NCI-H128 (cell line): ENCODE measurements at regions not wholly inside any gene's neighbourhood (a gene's known extent, or its start where the extent isn't known, plus 50 kb on each side); places are given as distances from the start of the nearest gene placed in this dataset.

ENCODE experiments used
- DNase-seq: peaks from one replicate; lab custom pipeline; 2025; ENCODE audit not compliant: unreplicated experiment; lab: John Stamatoyannopoulos, UW

DNA sequence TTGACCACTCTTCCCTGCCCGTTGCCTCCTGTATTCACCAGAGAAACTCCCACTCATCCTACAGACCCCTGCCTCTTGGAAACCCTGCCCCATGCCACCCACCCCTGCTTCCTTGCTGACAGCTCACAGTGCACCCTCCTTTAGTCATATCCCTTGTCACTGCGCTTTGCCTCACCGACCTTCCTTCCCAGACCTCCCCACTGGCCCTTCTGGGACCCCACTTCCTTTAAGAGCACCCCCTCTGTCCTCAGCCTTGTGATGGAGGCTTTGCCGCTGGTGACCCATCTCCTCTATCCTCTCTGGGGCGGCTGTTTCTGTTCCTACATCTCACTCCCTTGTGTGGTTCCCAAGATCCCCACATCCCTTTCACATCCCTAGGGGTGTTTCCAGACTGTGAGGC, 92.8 kb upstream of the ZMIZ1 start:
- no peak for DNase-seq

DNA sequence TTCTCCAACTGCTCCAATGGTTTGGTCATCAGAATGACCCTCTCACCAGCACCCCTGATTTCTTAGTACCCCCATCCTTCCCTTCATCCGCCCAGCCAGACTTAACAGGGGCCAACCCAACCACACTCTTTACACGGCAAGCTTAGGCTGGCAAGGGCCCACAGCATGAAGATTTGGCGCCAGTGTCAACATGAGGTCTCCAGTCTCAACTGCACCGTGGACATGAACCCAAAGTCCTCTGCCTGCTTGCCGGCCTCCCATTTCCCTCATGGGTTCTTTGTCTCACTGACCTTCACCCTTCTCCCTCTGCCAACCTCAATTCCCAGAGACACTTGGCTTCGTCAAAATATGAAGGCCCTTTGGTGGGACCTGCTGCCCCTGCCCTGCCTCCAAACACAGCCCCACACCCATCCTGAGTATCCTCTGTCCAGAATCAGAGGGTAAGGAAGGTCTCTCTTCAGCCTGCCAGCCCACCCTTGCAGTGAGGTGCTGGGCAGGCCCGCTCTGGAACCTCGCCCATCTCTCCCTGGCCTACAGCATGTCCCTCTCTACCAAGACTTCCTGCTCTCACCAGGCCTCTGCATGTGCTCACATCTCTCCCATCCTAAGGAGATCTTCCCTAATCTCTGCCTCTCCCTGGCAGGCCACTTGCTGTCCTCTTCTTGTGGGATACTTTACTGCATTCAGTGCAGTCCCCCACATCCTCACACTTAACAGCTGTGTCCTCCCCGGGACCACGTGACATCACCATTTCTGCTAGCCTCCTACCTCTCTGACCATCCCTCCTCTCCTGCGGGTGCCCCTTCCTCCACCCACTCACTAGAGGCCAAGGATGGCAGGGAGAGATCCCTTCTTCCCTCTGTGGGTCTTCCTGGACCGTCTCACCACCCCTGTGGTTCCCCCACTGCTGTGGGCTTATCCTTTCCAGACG, 91.7 kb upstream of the ZMIZ1 start:
- DNase-seq, result no peak

DNA sequence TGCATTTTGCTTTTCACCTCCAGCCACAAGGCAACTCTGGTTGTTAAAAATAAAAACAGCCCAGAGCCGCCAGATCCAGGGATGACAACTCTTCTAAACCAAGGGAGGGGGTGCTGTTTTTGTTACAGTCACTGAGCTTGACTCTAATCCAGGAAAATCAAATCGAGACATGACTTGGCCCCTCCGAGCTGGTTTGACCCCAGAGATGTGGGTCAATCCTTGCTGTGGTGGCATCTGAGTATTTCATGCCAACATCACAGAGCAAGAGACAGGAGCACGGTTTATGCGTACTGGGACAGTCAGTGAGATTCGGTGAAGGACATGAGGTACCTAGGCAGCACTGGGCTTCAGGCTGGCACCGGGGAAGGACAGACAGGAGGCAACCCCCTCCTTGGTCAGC, 88.8 kb upstream of the ZMIZ1 start:
- no peak for DNase-seq

DNA sequence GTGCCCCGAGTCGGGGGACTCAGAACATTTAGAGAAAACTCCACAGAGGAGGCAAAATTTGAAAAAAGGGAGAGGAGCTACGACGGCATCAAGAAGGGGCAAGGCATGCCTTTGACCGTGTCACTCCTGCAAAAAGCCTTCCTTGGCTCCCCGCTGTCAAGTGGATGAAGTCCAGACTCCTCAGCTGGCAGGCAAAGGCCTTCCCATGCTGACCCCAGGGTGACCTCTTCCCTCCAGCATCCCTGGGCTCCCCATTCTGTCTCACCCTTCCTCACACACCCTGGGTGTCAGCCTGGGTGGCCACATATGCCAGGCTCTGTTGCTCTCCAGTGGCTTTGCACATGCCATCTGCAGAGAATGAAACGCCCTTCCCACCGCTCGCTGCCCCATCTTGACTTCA, 88.4 kb upstream of the ZMIZ1 start:
- no peak for DNase-seq

DNA sequence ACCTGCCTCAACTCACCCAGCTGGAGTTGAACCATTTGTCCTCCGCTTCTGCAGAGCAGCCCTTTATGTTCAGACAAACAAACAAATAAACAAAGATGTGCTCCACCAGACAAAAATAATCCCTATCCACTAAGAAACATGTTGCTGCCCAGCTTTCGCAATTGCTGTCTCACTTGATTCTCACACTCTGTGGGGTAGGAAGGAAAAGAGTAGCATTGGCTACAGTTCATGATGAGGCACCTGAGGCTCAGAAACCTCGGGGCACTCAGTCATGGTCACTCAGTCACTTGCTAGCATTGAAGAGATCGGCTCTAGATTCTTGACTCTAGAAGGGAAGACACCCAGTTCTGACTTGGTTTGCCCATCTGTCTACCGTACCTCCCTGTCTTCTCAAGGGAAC, 88.0 kb upstream of the ZMIZ1 start:
- DNase-seq, result no peak

DNA sequence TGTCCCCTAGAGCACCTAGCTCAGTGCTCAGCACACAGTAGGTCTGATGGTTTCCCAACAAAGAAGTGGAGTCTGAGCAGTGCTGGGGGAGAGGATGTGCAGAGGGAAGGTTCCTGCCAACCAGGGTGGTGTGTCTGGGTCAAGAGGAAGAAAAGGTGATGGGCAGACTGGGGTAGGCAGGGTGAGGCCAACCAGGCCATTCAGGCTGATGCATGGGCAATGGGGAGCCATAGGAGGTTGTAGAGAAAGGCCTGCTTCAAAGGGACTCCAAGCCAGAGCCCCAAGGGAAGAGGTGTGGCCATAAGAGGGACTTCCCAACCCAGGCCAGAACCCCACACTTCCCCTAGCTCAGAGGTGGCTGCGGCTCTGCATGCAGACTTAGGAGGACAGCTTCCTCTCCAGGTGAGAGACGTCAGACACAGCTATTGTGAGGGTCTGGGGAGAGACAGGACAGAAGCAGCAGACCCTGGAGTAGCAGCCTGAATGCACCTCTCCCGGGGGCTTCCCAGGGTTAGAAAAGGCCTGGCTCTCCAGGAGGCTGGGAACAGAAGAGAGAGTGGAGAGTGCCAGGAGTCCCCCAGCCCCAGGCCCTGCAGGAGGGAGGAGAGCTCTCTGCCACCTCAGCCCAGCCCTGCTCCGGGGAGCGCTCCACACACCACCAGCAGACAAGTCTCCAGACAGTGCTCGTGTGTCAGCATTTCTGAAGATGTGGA, 87.4 kb upstream of the ZMIZ1 start:
- DNase-seq, result no peak

DNA sequence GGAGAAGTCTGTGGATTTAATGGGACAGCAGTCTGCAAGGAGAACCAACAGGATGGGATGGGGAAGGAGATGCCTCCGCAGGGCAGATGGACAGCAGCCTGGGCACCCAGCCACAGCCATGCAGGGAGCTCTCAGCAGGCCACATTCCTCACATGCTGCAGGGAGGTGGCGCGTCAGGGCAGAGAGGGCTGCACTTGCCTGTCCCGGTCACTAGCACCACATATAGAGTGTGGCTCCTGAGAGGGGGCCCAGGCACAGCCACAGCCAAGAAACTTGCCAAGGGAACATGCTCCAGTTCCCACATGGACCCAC, 86.8 kb upstream of the ZMIZ1 start:
- DNase-seq, result no peak

DNA sequence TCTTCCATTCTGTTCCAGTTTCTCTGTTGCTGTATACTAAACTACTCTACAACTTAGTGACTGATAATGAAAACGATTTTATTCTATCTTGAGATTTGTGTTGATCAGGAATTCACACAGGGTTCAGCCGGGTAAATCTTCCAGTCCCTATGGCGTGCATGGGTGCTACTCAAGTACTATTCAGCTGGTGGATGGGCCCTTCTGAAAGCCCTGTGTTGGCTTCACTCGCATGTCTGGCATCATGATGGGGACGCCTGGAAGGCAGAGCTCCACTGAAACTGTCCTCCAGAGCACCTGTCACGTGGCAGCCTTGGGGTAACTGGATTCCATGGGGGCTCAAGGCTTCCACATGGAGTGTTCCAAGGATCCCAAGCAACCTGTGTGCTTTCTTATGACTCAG, 86.0 kb upstream of the ZMIZ1 start:
- DNase-seq, result no peak

DNA sequence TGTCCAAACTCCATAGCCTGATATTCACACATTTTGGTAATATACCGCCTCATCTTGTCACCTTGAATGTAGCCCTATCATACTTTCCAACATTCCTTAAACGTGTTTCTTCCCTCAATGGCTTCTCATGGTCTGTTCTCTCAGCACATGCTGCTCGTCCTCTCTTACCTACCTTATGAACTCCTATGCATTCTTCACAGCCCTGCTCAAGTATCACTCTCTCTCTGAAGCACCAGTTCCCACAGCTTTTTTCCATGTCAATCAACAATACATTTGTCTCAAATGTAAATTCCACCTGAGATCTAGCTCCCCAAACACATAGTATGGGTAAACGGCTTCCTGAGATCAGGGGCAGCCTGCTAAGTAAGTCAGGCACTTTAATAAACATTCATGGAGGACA, 85.2 kb upstream of the ZMIZ1 start:
- DNase-seq, result no peak

DNA sequence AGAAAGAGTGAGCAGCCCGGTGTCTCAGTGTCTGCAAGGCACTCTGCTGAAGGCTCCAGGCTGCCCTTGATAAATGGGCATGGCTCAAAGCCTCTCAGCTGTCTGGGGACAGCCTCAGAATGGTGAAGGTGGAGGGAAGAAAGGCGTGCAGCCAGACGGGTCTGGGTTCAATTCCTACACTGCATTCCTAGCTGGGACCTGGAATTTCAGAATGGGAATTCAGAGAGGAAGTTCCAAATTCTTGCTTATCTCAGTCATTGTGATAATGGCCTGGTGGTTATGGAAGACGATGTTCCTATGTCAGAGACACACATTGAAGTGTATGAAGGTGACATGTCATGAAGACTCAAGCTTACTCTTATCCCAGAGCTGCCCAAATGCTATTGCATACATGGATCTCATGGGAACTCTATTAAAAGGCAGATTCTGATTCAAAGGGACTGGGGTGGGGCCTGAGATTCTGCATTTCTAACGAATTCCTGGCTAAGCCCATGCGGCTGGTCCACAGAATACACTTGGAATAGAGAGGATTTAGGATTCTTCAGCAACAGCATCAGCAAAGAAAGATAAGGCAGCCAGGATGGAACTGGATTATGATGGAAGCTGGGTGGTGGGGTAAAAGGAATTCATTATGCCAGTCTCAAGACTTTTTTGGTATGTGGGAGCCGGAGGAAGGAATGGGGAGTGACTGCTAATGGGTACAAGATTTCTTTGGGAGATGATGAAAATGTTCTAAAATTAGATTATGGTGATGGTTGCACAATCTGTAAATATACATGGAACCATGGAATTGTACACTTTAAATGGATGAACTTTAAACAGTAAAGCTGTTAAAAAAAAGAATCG, 82.6 kb upstream of the ZMIZ1 start:
- DNase-seq, result no peak

DNA sequence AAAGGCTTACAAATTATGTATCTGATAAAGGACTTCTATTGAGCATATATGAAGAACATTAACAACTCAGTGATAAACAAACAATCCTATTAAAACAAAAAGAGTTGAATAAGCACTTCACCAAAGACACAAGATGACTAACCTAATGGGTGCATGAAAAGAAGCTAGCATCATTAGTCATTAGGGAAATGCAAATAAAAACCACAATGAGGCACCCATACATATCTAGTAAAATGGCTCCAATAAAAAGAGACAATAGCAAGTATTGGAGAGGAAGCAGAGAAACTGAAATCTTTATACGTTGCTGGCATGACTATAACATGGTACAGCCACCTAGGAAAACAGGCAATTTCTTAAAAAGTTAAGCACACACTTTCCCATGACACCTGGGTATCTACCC, 77.6 kb upstream of the ZMIZ1 start:
- DNase-seq, result no peak

DNA sequence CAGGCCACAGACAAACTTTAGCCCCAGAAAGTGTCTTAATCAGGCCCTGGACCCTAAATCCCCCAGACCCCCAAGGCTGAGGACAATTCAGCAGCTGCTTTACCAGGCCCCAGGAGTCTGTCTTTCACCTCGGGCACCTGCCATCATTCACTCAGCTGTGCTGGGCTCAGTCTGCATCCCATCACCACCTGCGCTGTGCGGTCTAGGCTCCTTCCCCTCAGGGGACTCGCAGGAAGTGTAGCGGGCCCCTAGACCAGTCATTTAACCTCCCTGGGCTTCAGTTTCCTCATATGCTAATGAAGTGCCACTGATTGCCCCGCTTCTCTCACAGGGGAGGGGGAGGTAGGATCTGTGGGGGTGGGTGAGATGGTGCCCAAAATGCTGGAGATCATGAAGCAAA, 76.4 kb upstream of the ZMIZ1 start:
- no peak for DNase-seq

DNA sequence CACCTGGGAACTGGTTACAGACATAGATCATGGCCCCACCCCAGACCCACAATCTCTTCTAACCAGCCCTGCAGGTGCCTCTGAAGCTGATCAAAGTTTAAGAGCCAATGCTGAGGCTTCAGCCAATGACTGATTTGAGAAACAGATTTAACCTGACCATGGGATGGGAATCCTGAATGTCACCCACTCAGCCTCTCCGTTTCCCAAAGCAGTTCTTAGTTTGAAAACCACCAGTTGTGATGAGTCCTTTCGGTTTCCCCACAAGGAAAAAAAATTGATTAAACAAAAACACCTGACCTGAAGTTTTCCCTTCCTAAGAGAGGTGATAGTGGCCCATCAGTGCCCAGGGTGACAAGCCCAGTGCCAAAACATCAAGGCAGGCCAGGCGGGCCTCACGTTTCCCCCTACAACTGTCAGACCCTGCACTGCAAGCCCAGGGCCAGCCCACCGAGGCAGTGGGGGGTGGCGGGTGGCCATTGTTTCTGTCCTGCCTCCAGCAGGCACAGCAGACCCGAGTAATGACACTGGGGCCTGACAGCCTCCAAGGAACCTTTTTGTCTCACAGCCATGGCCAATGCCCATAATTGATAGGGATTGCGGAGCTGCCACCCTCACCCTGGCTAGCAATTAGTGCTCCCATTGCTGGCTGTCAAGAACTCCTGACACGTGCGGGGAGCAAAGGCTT, 75.4 kb upstream of the ZMIZ1 start:
- DNase-seq, result no peak

DNA sequence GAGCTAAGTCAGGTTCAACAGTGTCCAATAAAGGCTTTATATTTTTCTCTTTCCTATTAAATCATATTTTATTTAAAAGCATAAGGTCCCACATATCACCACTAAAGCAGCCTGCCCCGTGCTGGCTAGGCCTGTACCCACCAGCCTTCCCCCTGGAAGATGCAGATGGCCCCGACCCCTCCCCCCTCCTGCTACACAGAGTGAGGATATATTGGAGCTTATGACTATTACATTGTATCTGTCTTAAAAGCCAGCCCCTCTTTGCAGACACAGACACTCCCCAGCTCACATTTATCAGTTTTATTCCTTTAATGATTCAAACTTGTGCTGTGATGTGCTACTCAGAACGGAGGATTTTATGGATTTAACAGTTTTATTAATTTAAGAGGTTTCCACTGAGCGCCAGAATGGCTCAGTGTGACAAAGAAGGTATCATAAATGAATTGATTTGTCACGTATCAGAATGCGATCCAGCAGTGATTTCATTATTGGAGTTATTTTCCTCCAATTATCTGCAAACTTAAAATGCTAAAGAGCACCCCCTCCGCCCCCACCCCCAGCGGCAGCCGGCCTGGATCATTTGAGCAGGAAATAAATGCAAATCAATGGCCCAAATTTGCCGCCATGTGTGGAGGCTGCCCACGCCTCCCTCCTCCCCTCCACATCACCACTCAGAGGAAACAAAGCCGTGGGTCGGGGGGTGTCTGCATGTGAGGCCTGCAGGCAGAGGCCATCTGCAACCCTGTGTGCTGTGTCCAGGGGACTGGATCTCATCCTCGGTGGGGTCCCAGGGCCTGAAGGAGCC, 72.6 kb upstream of the ZMIZ1 start:
- no peak for DNase-seq

DNA sequence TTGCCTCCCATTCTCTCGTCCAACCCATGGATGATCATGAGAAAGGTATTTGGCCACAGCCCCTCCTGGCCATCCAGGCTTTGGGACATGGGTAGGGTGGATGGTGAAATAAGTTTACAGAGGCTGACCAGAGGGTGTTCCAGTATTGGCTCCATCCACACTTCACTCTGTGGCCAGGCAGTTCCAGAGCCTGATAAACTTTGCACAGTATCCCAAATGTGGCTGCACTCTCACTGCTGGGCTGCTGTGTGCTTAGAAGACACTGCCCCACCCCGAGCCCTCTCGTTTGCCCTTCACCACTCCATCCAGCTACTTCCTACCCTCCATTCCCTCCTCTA, 72.0 kb upstream of the ZMIZ1 start:
- no peak for DNase-seq

DNA sequence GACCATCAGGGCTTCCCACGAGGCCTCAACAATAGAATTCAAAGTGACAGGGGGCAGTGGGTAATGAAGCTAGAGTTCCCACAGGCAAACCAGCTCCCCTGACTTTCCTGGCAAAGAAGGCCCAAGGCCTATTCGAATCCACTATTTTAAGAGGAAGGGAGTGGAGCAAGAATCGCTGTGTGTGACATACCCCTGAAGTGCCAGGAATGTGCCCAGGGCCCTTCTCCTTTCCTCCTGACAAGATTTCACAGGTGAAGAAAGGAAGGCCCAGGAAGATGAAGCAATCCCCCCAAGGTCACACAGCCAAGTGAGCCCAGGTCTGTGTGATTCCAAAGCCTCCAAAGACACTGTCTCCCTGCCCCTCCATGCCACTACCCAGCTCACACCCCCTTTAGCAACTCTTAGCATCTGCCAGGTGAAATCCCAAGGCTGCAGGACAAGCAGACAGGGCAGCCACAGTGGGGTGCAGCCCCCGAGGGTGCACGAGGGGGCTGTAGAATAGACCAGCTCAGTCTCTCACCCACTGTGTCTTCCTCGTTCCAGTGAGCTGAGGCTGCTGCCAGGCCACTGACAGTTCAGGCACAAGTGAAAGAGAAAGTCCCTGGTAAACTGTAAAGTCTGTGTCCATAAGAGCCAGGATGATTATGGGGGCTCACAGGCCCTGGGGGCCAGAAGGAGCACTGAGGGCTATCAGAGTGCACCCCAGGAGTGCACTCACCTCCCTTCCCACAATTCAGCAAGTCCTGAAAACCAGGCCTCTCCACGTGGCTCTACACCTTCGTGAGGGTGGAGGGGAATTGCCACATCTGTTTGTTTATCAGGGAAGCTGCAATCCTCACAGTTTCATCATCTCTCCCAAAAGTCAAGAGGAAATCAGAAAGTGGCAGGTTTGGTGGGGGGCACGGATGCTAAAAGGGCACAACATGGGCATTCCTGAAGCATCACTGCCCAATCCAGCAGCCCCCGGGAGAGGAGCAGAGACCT, 70.8 kb upstream of the ZMIZ1 start:
- no peak for DNase-seq

DNA sequence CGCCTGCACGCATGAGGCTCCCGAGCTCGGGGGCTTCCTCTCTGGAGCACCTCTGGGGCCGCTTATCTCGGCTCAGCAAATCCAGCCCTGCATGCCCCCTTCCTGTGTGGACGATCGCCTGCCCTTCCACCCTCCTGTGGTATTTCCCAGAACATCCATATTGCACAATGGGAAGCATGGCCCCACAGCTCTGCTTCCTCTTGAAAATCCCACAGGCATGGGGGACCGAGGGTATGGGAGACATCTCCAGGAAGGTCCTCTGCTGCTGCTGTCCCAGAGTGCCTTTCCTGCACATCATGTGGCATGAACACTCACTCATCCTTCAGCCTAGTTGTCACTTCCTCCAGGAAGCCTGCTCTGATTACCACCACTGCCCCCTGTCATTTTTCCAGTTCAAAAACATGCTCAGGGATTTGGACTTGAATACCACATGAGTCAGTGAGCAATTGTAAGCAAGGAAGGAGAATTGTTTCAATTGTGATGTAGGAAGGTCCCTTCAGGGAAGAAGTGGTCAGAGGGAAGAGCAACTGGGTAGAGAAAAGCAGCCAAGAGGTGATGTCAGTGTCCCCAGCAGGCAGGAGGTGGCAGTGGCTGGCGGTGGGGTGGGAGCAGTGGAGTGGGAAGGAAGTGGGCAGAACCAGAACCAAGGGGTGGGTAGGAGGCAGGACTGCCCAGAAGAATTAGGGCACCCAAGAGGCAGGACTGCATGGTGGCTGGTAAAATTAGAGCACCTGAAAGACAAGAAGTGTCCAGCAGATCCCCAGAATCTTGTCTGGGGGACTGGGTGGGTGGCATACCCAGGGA, 67.5 kb upstream of the ZMIZ1 start:
- no peak for DNase-seq

DNA sequence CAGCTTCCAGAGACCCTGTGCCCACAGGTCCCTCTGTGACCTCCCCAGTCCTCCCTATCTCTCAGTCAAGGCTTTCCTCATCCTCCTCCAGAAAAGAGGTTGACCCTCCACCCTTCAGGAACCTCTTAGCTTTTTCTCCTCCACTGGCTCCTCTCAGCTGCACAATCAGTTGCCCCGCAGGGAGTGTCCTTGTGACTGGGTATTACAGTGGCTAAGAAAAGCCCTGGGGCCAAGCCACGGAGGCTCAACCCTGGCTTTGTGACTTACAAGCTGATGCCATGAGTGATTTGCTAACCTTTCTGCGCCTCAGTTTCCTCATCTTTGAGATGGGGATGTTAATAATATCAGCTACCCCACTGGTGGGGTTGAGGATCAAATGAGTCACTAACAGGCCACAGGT, 66.4 kb upstream of the ZMIZ1 start:
- DNase-seq, result no peak
